Endothelial cell of umbilical vein (primary cell): ENCODE measurements at regions not wholly inside any gene's neighbourhood (a gene's known extent, or its start where the extent isn't known, plus 50 kb on each side); places are given as distances from the start of the nearest gene placed in this dataset.

Source experiments
- BruUV-seq: library from RNA; stranded (reverse); fragments of 400-500 nt; replicated peaks from 2 replicates; lab custom pipeline; 2021; lab: Mats Ljungman, UMichigan
- CTCF ChIA-PET: fragments of 300-600, 350-600 bp; sonication (Branson Sonifier 250); formaldehyde crosslinking; loops from one replicate; lab custom pipeline; 2021; ENCODE audit warnings: antibody characterized with exemption, inconsistent platforms; lab: Charles Lee
- POLR2A ChIA-PET: fragments of 300-600, 350-600 bp; sonication (Branson Sonifier 250); formaldehyde crosslinking; loops from one replicate; lab custom pipeline; 2021; ENCODE audit warnings: antibody characterized with exemption, inconsistent platforms; lab: Charles Lee
- DNase-seq: peaks from one replicate; pipeline ENCODE4 v3.0.0-alpha.2; 2011; ENCODE audit warnings: low read depth, low spot score
- FAIRE-seq: peaks from 2 replicates; lab custom pipeline; 2011; peaks lifted over from hg19 to GRCh38; lab: Jason Lieb, UNC
- H2AFZ ChIP-seq: 2 replicates; pipeline ENCODE4 v1.6.0; 2012; ENCODE audit warnings: low read depth, low read length, control low read depth, inconsistent platforms
- H3K27ac ChIP-seq: 2 replicates; pipeline ENCODE4 v1.5.1; 2011; ENCODE audit warnings: low read depth, mild to moderate bottlenecking, control low read depth, low read length, moderate library complexity; ENCODE audit not compliant: insufficient read depth
- H3K27me3 ChIP-seq, 2 experiments: 2 replicates each; pipeline versions ENCODE4 v1.6.0 to v1.6.1; 2011; ENCODE audit warnings: low read length in 2 of 2, mixed read lengths in 1 of 2; ENCODE audit not compliant: control insufficient read depth in 2 of 2, insufficient read depth in 2 of 2
- H3K36me3 ChIP-seq, 2 experiments: 2 replicates in 1 of 2; 3 replicates in 1 of 2; pipeline ENCODE4 v1.5.1; 2011; ENCODE audit warnings: low read length in 2 of 2, mild to moderate bottlenecking in 1 of 2, moderate library complexity in 1 of 2; ENCODE audit not compliant: control insufficient read depth in 2 of 2, insufficient read depth in 2 of 2; ENCODE audit errors: extremely low read depth in 1 of 2
- H3K4me1 ChIP-seq: 3 replicates; pipeline ENCODE4 v1.5.1; 2011; ENCODE audit warnings: mild to moderate bottlenecking, low read length; ENCODE audit not compliant: control insufficient read depth, insufficient read depth; ENCODE audit errors: extremely low read depth
- H3K4me2 ChIP-seq: 2 replicates; pipeline ENCODE4 v1.6.1; 2011; ENCODE audit warnings: low read length, control low read depth, mixed read lengths; ENCODE audit not compliant: insufficient read depth
- H3K4me3 ChIP-seq, 3 experiments: fragments of 200-600 bp in 1 of 3; sonication (generic), shearing (Covaris generic) in 1 of 3; replicated peaks in 1 of 3; 2 replicates each; pipeline ENCODE4 v1.5.1; 2011 to 2016; ENCODE audit warnings: control low read depth in 3 of 3, low read length in 3 of 3, mild to moderate bottlenecking in 2 of 3, inconsistent platforms in 1 of 3, low read depth in 1 of 3, moderate library complexity in 1 of 3; ENCODE audit not compliant: insufficient read depth in 1 of 3
- H3K79me2 ChIP-seq: 2 replicates; pipeline ENCODE4 v1.6.0; 2012; ENCODE audit warnings: low read length, inconsistent platforms; ENCODE audit not compliant: control insufficient read depth, insufficient read depth
- H3K9ac ChIP-seq: replicated peaks from 2 replicates; pipeline ENCODE3; 2011; ENCODE audit warnings: low read length, control low read depth; ENCODE audit not compliant: insufficient read depth; ENCODE audit errors: extremely low read depth
- H3K9me1 ChIP-seq: replicated peaks from 3 replicates; pipeline ENCODE4 v1.6.0; 2011; ENCODE audit warnings: mild to moderate bottlenecking, low read length; ENCODE audit not compliant: control insufficient read depth, insufficient read depth; ENCODE audit errors: extremely low read depth
- H3K9me3 ChIP-seq: replicated peaks from 2 replicates; pipeline ENCODE4 v1.5.1; 2012; ENCODE audit warnings: low read length, inconsistent platforms; ENCODE audit not compliant: control insufficient read depth, insufficient read depth
- H4K20me1 ChIP-seq: replicated peaks from 2 replicates; pipeline ENCODE3; 2011; ENCODE audit warnings: mild to moderate bottlenecking, low read length; ENCODE audit not compliant: control insufficient read depth, insufficient read depth; ENCODE audit errors: extremely low read depth
- EZH2 ChIP-seq: IDR thresholded peaks from 2 replicates; pipeline ENCODE4 v1.6.1; 2012; ENCODE audit warnings: borderline replicate concordance, low read depth, mild to moderate bottlenecking, moderate library complexity, low read length, inconsistent platforms; ENCODE audit not compliant: severe bottlenecking
- FOS ChIP-seq: IDR thresholded peaks from 2 replicates; pipeline ENCODE4 v1.6.1; 2011; ENCODE audit warnings: mild to moderate bottlenecking, low read length, moderate library complexity, borderline replicate concordance; ENCODE audit not compliant: insufficient read depth
- GATA2 ChIP-seq: IDR thresholded peaks from 2 replicates; pipeline ENCODE4 v1.7.0; 2011; ENCODE audit warnings: low read depth, mild to moderate bottlenecking, moderate library complexity, mixed read lengths, low read length; ENCODE audit not compliant: insufficient read length, insufficient read depth
- JUN ChIP-seq: IDR thresholded peaks from 2 replicates; pipeline ENCODE4 v1.6.1; 2011; ENCODE audit warnings: borderline replicate concordance, low read depth; ENCODE audit not compliant: insufficient read length, insufficient read depth
- MYC ChIP-seq: IDR thresholded peaks from one replicate; pipeline ENCODE4 v1.6.1; 2011; ENCODE audit warnings: mild to moderate bottlenecking, low read depth, low read length
- POLR2A ChIP-seq: IDR thresholded peaks from 2 replicates; pipeline ENCODE4 v1.6.1; 2012; ENCODE audit warnings: low read depth, mild to moderate bottlenecking, control low read depth, low read length
- POLR2AphosphoS5 ChIP-seq: IDR thresholded peaks from 2 replicates; pipeline ENCODE4 v1.6.1; 2012; ENCODE audit warnings: low read depth, mild to moderate bottlenecking, control low read depth, low read length, moderate library complexity; ENCODE audit not compliant: insufficient read depth
- dilution Hi-C: fragments of 300-500 bp; cut with MboI; formaldehyde crosslinking; loops from one replicate; pipeline ENCODE4 v1.15.0; 2019; ENCODE audit warnings: low sequenced_read_pairs; ENCODE audit not compliant: extremely low pct_ligation_motif_present
- intact Hi-C: fragments of 100-400 bp; cut with micrococcal nuclease; formaldehyde crosslinking; loops from one replicate; pipeline ENCODE4 v1.10.0; 2022
- TF ChIP-seq, protein P1 (sequence below): IDR thresholded peaks from 2 replicates; pipeline ENCODE4 v1.6.1; 2011; ENCODE audit not compliant: insufficient read depth, insufficient read length
- TF ChIP-seq, protein P2 (sequence below), 2 donors: IDR thresholded peaks; 1 replicate in 1 of 2; 2 replicates in 1 of 2; pipeline ENCODE4 v1.5.1; 2011; ENCODE audit warnings: low read length in 2 of 2, mild to moderate bottlenecking in 2 of 2, moderate library complexity in 2 of 2, control low read depth in 1 of 2, inconsistent platforms in 1 of 2, low read depth in 1 of 2; ENCODE audit not compliant: insufficient read depth in 1 of 2; ENCODE audit errors: extremely low read depth in 1 of 2

DNA sequence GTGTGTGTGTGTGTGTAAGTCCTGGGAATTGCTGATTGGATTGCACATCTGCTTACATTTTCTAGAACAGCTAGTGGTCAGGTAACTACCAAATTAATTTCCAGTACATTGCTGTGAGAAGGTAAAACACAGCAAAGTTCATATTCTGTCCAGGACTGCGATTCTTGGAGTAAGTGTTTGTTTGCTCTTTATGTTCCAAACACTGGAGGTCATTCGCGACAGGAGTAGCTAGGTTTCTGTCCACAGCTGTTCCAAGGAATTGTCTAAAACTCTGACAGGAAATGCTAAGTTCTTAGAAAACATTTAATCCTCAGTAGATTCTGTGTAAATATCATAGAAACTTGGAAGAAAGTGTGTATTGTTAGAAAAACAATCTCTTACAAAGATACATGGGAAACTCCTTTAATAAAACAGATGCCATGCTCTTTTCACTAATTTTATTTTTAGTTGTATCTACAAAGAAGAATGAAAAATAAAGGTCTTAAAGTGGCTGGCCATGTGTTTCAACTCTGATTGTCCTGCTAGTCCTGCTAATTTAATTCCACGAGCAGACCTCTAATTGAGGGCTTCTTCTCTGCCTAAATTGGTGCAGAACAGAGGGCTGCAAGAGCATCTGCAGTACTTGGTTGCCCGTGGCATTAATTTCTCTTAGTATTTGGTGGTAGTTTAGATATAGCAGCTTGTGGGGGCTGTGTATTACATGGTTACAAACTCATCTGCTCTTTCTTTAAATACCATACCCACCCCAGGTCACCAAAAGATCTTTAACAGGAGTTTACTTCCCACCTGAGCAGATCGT is 464.5 kb downstream of the RASEF start:
- TF ChIP-seq EZH2 (no peak), FOS (no peak), MYC (no peak), JUN (no peak), GATA2 (no peak), POLR2AphosphoS5 (no peak), POLR2A (no peak)
- TF ChIP-seq, protein P1, sequence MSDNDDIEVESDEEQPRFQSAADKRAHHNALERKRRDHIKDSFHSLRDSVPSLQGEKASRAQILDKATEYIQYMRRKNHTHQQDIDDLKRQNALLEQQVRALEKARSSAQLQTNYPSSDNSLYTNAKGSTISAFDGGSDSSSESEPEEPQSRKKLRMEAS: no peak
- TF ChIP-seq, protein P2, sequence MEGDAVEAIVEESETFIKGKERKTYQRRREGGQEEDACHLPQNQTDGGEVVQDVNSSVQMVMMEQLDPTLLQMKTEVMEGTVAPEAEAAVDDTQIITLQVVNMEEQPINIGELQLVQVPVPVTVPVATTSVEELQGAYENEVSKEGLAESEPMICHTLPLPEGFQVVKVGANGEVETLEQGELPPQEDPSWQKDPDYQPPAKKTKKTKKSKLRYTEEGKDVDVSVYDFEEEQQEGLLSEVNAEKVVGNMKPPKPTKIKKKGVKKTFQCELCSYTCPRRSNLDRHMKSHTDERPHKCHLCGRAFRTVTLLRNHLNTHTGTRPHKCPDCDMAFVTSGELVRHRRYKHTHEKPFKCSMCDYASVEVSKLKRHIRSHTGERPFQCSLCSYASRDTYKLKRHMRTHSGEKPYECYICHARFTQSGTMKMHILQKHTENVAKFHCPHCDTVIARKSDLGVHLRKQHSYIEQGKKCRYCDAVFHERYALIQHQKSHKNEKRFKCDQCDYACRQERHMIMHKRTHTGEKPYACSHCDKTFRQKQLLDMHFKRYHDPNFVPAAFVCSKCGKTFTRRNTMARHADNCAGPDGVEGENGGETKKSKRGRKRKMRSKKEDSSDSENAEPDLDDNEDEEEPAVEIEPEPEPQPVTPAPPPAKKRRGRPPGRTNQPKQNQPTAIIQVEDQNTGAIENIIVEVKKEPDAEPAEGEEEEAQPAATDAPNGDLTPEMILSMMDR (IDR thresholded peaks at IDR 0.05; ENCODE audit: extremely low read depth in 1 of 2, insufficient read depth in 1 of 2, low read depth in 1 of 2, low read length in 2 of 2): no peak
- intact Hi-C loops: no loop called here
- FAIRE-seq (no peak), DNase-seq (no peak)
- Histone ChIP-seq H3K9me1 (no peaks in the 10 kb centered on the region), H3K79me2 (no peaks in the 10 kb centered on the region), H4K20me1 (no peaks in the 10 kb centered on the region), H3K9me3 (no peaks in the 10 kb centered on the region), H2AFZ (no peak overlapping the region), H3K9ac (no peak overlapping the region), H3K4me1 (no peaks in the 10 kb centered on the region), H3K27me3 (no peaks in the 10 kb centered on the region), H3K4me2 (no peak overlapping the region), H3K27ac (no peak overlapping the region), H3K4me3 (no peak overlapping the region), H3K36me3 (no peaks in the 10 kb centered on the region)
- CTCF ChIA-PET: interaction anchor here (1.9 kb wide), 1 partner anchor 9 kb away, joined by 6 read pairs; no protein-coding TSS in a partner anchor
- POLR2A ChIA-PET: no interaction called here
- dilution Hi-C loops: no loop called here
- no TSS peak for BruUV-seq
